Activated gamma-delta T cell (primary cell): ENCODE measurements at regions not wholly inside any gene's neighbourhood (a gene's known extent, or its start where the extent isn't known, plus 50 kb on each side); places are given as distances from the start of the nearest gene placed in this dataset.
"Not testable (repeated sequence)": the region's sequence is repeated elsewhere in the genome, so short reads cannot be mapped to it uniquely, and the experiment has no call there.

ENCODE experiments used
- DNase-seq: peaks from one replicate; lab custom pipeline; 2025; lab: John Stamatoyannopoulos, UW

DNA sequence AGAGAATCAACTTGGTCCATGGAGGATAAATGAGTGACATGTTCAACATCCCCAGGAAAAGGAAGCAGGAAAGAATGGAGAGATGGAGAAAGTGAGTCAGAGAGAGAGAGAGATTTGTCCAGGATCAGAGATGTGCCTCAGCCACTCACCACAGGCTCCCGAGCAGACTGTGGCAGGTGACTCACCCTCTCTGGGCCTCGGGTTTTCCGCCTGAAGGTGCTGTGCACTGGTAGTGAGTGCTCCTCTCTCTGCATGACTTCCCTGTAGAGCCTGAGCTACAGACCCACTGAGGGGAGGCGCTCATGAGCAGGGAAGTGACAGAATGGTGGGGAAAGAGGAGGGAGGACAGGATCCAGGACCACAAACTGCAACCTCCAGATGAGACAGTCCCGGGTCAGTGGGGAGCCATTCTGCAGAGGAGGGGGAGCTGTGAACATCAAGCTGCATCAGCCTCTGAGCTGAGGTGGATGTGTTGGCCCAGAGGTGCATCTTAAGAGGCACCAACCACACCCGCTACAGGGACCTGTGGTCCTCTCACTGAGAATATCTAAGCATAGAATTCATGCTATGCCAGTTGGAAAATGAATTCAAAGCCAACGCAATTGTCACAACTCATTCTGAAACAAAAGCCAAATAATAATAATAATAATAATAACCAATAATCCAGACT, 433.4 kb downstream of the BRD1 start:
- no peak for DNase-seq

DNA sequence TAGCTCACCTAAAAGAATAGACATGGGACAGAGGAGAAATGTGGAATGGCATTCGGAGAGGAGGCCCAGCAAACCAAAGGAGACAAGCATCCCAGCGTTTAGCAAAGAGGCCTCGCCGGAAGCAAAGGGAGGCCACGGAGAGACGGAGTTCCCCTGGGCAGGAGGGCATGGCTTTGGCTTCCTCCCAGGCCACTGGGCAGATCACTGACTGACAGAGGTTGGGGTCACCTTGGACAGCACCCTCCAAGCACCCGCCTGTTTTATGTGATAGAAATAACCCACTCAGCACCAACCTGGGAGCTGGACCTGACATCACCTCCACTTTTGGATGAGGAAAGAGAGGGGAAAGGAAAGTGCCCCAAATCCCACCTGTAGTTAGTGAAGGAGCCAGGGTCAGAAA, 434.1 kb downstream of the BRD1 start:
- DNase-seq = no peak

DNA sequence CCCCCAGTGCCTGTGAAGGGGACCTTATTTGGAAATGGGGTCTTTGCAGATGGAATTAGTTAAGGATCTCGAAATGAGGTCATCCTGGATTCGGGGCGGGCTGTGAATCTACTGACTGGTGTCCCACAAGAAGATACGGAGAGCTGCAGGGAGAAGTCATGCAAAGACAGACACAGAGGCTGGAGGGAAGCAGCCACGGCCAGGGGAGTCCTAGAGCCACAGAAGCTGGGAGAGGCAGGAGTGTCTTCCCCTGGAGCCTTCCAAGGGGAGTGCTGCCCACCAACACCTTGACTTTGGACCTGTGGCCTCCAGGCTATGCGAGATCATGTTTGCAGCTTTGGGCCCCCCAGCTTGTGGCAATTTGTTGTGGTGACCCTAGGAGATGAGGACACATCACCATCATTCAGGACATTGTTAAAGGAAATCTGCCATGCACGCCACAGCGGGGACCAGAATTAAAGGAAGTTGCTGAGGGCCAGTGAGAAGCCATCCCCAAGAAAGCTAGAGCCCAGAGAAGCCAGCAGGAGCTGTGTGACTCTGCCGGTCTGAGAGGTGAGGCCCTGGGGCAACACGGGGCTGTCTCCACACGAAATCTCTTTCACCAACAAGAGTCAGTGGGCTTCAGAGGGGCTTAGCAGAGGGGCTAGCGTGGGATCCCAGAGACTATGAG, 434.7 kb downstream of the BRD1 start:
- DNase-seq = no peak

GRCh38 chr22:49392247-49392646, 435.4 kb downstream of the BRD1 start:
- no peak for DNase-seq

DNA sequence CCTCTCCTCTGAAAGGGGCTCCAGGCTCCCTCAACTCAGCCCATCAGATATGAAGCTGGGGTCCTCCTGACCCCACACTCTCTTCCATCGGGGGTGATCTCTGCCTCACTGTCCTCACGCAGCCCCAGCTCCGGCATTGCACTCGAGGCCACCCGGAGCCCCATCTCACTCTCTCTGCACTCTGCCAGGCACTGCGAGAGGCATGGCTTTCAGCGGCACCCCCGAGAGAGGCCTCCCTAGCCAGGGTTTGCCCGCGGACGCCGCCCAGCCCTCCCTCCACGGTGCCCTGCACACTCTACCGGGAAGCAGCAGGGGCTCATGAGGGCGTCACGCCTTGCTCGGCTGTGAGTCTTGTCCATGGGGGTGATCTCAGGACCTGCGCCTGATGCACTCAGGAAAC, 436.2 kb downstream of the BRD1 start:
- no peak for DNase-seq

DNA sequence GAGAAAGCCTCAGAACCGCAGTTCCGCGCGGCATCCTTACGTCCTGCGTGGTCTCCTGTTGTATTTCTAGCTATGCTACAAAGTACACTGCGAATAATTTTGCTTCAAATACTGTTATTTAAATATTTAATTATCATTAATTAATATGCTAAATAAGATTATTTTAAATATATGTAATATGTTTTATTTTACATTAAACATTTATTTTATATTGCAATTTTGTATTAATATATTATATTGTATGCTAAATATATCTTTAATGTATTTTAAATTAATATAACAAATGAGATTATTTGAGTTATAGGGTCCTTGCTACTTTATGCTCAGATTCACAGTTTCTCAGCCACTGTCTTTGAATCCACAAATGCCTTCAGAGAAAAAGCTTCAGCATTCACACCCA, 436.7 kb downstream of the BRD1 start:
- DNase-seq = no peak

- DNase-seq = not testable (repeated sequence)
Observed at GRCh38 chr22:49383909-49384308, 443.8 kb downstream of the BRD1 start.

DNA sequence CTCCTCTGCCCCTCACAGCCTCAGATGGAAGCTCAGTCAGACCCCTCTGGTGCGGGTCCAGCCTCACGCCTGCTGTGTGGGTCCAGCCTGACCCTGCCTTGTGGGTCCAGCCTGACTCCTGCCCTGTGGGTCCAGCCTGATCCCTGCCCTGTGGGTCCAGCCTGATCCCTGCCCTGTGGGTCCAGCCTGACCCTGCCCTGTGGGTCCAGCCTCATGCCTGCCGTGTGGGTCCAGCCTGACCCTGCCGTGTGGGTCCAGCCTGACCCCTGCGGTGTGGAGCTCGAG, 445.3 kb downstream of the BRD1 start:
- no peak for DNase-seq

GRCh38 chr22:49381595-49382450, 445.9 kb downstream of the BRD1 start:
- DNase-seq = no peak

DNA sequence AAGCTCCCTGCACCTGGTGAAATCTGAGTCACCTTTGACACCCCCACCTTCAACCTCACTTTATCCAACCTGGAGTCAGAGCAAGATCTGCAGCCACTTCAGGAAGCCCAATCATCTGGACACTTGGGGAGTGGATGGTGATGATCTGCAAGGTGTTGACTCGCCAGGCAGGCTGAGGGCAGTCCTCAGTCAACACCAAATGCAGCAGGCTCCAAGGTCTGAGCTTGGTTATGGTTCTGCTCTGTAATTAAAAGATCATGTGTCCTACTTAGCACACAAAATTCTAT, 446.9 kb downstream of the BRD1 start:
- no peak for DNase-seq

DNA sequence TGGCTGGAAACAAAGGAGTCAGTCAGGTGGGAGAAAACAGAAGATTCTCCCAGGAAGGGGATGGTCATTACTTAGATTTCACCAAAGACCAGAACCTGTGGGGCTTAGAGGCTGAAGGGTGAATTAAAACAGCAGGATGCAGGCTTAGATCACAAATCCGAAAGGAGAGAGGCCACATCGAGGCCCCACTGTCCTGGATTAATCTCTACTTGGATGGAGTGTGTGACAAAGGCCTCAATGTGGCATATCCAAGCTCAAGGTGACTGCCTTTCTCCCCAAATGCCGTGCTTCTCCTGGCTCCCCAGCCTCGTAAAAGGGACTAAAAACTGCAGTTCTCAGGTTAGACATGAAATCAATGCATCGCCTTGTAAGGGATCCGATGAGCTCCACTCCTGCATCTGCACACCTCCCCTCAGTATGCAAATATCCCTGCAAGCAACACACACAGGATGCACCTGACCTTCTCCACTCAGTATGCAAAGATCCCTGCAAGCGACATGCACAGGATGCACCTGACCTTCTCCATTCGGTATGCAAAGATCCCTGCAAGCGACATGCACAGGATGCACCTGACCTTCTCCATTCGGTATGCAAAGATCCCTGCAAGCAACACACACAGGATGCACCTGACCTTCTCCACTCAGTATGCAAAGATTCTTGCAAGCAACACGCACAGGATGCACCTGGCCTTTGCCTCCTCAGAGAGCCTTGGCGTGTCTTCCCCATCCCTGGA, 447.4 kb downstream of the BRD1 start:
- no peak for DNase-seq

- no peak for DNase-seq
Observed at GRCh38 chr22:49377306-49377705, 450.4 kb downstream of the BRD1 start.

DNA sequence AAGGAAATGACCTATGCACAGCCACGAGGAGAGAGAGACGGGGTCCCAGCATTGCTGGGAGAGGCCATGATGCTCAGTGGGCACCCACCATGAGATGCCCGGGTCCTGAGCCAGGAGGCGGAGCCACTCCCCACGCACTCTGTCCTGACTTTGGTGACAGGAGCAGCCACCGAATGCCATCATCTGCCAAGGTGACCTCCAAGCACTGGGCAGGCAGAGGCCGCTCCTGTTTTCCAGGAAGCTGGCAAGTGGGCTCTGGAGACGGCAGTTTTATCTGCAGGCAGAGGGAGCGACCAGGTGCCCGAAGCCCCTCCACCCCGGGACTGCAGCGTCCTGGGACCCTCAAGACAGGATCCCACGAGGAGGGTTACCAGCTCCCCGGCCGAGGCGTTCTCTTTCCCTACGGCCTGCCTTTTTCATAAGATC, 453.9 kb downstream of the BRD1 start:
- no peak for DNase-seq

DNA sequence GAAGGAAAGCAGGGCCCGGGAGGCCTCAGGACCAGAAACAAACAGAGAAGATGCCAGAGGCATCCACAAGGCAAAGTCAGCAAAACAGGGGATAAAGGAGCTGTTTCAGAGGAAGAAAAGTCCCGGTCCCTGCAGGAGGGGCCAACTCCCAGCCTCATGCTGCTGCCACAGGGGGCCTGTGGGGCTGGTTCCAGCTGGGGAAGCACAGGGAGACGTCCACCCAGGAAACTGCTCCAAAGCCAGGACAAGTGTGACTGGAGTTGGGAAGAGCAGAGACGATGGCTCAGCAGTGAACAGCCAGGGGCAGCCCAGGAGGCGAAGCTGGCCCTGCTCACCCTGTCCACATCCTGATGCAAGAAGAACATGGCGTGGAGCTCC, 454.4 kb downstream of the BRD1 start:
- DNase-seq = no peak

- no peak for DNase-seq
Observed at GRCh38 chr22:49372530-49373288, 455.0 kb downstream of the BRD1 start.

DNA sequence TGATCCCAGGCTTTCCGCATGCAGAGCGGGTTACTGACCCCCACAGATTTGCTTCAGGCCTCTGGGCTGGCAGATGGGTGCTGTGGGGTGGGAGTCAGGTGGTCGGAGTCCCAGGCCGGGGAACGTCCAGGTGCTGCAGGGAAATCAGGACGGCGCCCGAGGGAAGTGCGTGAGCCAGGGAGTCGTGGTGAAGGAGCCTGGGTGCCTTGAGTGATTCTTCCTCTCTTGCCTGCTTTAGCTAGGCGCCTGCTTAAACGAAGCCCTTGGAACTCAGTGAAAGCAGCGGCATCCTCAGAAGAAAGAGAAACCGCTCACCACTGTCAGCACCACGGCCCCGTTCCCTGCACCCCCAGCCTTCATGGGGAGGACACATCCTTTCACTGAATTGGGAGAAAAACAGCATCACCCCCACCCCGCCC, 455.6 kb downstream of the BRD1 start:
- no peak for DNase-seq

DNA sequence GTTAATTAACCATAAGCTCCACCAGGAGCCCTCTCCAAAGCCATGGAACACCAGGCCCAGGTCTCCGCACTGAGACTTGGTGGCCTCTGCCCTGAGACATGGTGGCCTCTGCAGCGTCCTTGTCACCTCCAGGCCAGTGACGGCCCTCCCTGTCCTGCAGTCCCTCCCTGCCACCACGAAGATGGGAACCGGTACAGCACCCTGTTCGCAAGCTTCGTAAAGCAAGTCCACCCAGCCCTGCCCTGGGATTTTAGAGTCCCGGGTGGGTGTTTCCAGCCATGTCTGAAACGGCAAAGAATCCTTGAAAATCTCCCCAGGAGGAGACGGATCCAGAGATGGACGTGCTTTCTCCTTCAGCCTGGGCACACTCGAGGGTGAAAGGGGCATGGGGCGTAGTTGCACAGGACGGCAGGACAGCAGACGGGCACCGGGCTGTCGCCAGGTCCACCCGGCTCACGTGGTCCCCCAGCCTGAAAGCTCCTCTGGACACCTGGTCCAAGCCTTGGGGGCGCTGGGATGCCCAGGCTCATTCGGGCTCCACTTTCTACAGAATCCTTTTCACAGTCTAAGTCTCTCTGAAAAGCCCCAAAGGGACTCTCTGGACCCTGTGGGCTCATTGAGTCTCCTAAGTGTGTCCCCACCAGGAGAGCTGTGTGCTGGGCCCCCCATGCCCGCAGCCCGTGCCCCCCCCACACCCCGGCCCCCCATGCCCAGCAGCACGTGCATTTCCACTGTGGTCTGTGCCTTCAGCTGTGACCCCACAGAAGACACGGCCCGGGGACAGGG, 456.2 kb downstream of the BRD1 start:
- no peak for DNase-seq

DNA sequence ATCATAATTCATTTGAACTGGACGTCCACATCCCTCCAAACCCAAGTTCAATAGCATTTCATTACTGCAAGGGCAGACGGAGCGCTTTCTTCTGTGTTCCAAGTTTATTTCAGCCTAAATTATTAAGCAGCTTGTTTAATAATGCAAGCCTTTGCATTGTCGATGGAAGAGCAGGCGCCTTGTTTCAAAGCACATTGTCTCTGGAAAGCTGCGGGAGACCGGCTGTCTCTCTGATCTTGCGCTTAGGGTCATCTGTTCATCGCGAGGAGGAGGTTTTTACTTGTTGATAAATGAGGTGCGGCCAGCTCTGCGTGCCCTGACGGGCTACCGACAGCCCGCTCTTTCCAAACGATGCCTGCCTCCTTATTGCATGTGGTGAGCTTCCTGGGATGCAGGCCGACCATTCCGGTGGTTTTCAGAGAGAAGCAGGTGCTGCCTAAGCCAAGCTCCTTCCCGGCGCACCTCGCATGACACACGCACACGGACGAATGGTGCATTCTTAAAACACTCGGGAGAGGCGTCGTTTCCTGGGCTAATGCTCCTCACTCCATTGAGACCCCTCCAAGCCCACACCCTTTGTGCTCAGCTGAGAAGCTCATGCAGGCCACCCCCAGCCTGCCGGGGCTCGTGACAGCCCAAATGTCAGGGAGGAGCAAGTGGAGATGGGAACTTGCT, 456.9 kb downstream of the BRD1 start:
- no peak for DNase-seq

DNA sequence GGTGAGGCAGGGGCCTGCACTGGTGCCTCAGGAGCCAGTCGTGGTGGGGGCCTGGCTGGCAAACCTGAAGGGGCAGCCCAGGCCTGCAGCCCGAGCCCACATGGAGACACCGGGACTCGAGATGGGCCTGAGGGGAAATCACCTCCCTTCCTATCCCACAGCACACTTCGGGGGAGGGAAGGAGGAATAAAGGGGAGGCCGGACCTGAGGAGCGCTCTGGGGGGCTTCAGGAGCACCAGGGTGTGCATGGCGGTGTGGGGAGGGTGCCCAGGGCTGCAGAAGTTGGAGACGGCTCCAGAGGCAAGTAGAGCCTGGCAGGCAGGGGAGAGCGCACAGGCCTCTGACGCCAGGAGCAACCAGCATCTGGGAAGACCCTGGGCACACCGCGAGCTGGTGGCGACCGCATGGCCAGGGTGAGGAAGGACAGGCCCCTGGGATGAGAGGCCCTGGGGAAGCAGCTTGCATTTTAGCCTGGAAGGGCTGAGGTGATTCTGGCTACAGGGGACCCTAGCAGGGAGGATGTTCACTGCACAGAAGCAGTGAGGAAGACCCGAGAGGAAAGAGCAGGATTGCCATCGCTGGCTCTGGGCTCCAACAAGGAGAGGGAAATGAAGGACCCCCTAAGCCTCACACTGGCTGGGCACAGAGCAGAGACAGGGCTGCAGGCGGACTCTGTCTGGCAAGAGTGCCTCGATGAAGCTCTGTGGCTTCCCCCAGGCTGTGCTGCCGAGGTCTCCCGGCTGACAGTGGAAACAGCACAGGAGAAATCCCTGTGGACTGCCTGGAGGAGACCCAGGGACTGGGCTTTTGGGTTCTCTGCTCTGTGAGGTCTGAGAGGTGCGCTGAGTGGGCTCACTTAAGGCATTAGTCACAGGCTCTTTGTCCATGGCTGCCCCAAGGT, 457.7 kb downstream of the BRD1 start:
- DNase-seq = no peak
